HEK293T (cell line): ENCODE measurements at regions not wholly inside any gene's neighbourhood (a gene's known extent, or its start where the extent isn't known, plus 50 kb on each side); places are given as distances from the start of the nearest gene placed in this dataset.

ENCODE experiments used
- BHLHE40 ChIP-seq: fragments of 450-650 bp; IDR thresholded peaks from 2 replicates; pipeline ENCODE4 v1.6.1; 2016; ENCODE audit warnings: mild to moderate bottlenecking, moderate library complexity, borderline replicate concordance
- CTBP1 ChIP-seq: fragments of 450-650 bp; IDR thresholded peaks from 2 replicates; pipeline ENCODE4 v1.6.1; 2016; ENCODE audit warnings: borderline replicate concordance
- ELF4 ChIP-seq: fragments of 450-650 bp; IDR thresholded peaks from 2 replicates; pipeline ENCODE4 v1.6.1; 2017; ENCODE audit warnings: antibody characterized with exemption
- FOXA1 ChIP-seq: fragments of 450-650 bp; IDR thresholded peaks from 2 replicates; pipeline ENCODE4 v1.6.1; 2016; ENCODE audit warnings: mild to moderate bottlenecking
- FOXM1 ChIP-seq: fragments of 450-650 bp; IDR thresholded peaks from 2 replicates; pipeline ENCODE4 v1.6.1; 2017; ENCODE audit warnings: mild to moderate bottlenecking, borderline replicate concordance
- HDGF ChIP-seq: fragments of 450-650 bp; IDR thresholded peaks from 2 replicates; pipeline ENCODE4 v1.6.1; 2017; ENCODE audit warnings: antibody characterized with exemption, borderline replicate concordance
- NFRKB ChIP-seq: fragments of 450-650 bp; IDR thresholded peaks from 2 replicates; pipeline ENCODE4 v1.6.1; 2016; ENCODE audit warnings: mild to moderate bottlenecking, moderate library complexity
- SP1 ChIP-seq: fragments of 450-650 bp; IDR thresholded peaks from 2 replicates; pipeline ENCODE4 v1.6.1; 2017
- TARDBP ChIP-seq: fragments of 450-650 bp; IDR thresholded peaks from 2 replicates; pipeline ENCODE4 v1.6.1; 2016
- TF ChIP-seq, protein P1 (sequence below): fragments of 450-650 bp; IDR thresholded peaks from 2 replicates; pipeline ENCODE4 v1.6.1; 2016

DNA sequence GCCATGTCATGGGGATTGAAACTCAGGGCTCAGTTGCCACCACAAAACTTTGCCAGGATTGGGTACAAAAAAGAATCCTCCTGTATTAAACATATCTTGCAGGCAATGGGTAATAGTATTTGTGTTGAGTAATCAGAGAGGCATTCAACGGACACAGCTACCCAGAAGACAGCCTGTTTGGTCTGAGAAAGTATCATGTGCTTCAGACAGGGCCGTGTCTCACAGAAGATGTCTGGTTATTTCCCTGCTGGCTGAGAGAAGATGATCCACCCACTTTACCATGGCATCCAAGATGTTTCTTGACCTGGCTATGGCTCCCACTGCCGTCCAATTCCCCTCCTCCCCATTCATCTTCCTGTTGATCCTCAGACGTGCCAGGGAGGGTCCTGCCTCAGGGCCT, 304.3 kb upstream of the XYLT1 start:
- no peak for TF ChIP-seq CTBP1
- no peak for TF ChIP-seq ELF4
- TF ChIP-seq FOXM1 = no peak
- TF ChIP-seq BHLHE40 = no peak
- no peak for TF ChIP-seq SP1
- no peak for TF ChIP-seq HDGF
- TF ChIP-seq, protein P1, sequence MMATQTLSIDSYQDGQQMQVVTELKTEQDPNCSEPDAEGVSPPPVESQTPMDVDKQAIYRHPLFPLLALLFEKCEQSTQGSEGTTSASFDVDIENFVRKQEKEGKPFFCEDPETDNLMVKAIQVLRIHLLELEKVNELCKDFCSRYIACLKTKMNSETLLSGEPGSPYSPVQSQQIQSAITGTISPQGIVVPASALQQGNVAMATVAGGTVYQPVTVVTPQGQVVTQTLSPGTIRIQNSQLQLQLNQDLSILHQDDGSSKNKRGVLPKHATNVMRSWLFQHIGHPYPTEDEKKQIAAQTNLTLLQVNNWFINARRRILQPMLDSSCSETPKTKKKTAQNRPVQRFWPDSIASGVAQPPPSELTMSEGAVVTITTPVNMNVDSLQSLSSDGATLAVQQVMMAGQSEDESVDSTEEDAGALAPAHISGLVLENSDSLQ = no peak
- no peak for TF ChIP-seq NFRKB
- no peak for TF ChIP-seq FOXA1
- TF ChIP-seq TARDBP = no peak
